GM23248 (cell line): ENCODE measurements at regions not wholly inside any gene's neighbourhood (a gene's known extent, or its start where the extent isn't known, plus 50 kb on each side); places are given as distances from the start of the nearest gene placed in this dataset.

Experiments used
- DNase-seq: peaks from one replicate; pipeline ENCODE4 v3.0.0-alpha.2; 2015
- H2AFZ ChIP-seq: fragments of 200-600 bp; sonication (generic); 2 replicates; pipeline ENCODE4 v1.6.1; 2016; ENCODE audit warnings: antibody characterized with exemption
- H3F3A ChIP-seq: fragments of 200-600 bp; sonication (generic); 2 replicates; pipeline ENCODE4 v1.6.1; 2016; ENCODE audit warnings: mild to moderate bottlenecking, antibody characterized with exemption, mixed run types; ENCODE audit not compliant: insufficient read depth
- H3K27ac ChIP-seq: fragments of 200-600 bp; sonication (generic); 2 replicates; pipeline ENCODE4 v1.5.1; 2016; ENCODE audit warnings: mild to moderate bottlenecking
- H3K27me3 ChIP-seq: fragments of 200-600 bp; sonication (generic); replicated peaks from 2 replicates; pipeline ENCODE4 v1.6.1; 2016; ENCODE audit warnings: mild to moderate bottlenecking; ENCODE audit not compliant: insufficient read depth
- H3K36me3 ChIP-seq: fragments of 200-600 bp; sonication (generic); 2 replicates; pipeline ENCODE4 v1.6.1; 2016; ENCODE audit warnings: low read depth, mild to moderate bottlenecking
- H3K4me1 ChIP-seq: fragments of 200-600 bp; sonication (generic); 2 replicates; pipeline ENCODE4 v1.6.1; 2016; ENCODE audit warnings: mild to moderate bottlenecking; ENCODE audit not compliant: insufficient read depth
- H3K4me2 ChIP-seq: fragments of 200-600 bp; sonication (generic); one replicate; pipeline ENCODE4 v1.6.1; 2016; ENCODE audit warnings: mild to moderate bottlenecking; ENCODE audit not compliant: unreplicated experiment
- H3K4me3 ChIP-seq: fragments of 200-600 bp; sonication (generic); 2 replicates; pipeline ENCODE4 v1.5.1; 2016; ENCODE audit warnings: mild to moderate bottlenecking
- H3K79me2 ChIP-seq: fragments of 200-600 bp; sonication (generic); 2 replicates; pipeline ENCODE4 v1.6.1; 2016; ENCODE audit warnings: mild to moderate bottlenecking; ENCODE audit not compliant: insufficient read depth
- H3K9ac ChIP-seq: fragments of 200-600 bp; sonication (generic); 2 replicates; pipeline ENCODE4 v1.6.1; 2016; ENCODE audit warnings: mild to moderate bottlenecking
- H3K9me2 ChIP-seq: fragments of 200-600 bp; sonication (generic); 2 replicates; pipeline ENCODE4 v1.6.1; 2016; ENCODE audit warnings: mixed run types, mild to moderate bottlenecking, moderate library complexity; ENCODE audit not compliant: insufficient read depth
- H3K9me3 ChIP-seq: fragments of 200-600 bp; sonication (generic); one replicate; pipeline ENCODE4 v1.6.1; 2017; ENCODE audit warnings: low read depth
- H4K20me1 ChIP-seq: fragments of 200-600 bp; sonication (generic); 2 replicates; pipeline ENCODE4 v1.6.0; 2016; ENCODE audit not compliant: insufficient read depth
- EZH2 ChIP-seq: fragments of 200-600 bp; sonication (generic); IDR thresholded peaks from 2 replicates; pipeline ENCODE4 v1.6.1; 2018; ENCODE audit warnings: antibody characterized with exemption, mild to moderate bottlenecking; ENCODE audit not compliant: insufficient read depth, poor library complexity, severe bottlenecking
- EZH2phosphoT487 ChIP-seq: fragments of 200-600 bp; sonication (generic); IDR thresholded peaks from 2 replicates; pipeline ENCODE4 v1.6.1; 2018; ENCODE audit warnings: antibody characterized with exemption, moderate library complexity, mild to moderate bottlenecking, low read depth; ENCODE audit not compliant: insufficient read depth
- WGBS, 2 experiments: methylation state at CpG; one replicate each; pipeline ENCODE4 v1.1.6; 2015 to 2017; ENCODE audit warnings: low lambda C conversion rate in 2 of 2, low coverage in 1 of 2; ENCODE audit errors: missing lambda C conversion rate in 2 of 2; 5-methylcytosine and 5-hydroxymethylcytosine counted together
- in situ Hi-C: fragments of 300-500 bp; cut with MboI; formaldehyde crosslinking; loops from 2 replicates; pipeline ENCODE4 v1.15.0; 2020

DNA sequence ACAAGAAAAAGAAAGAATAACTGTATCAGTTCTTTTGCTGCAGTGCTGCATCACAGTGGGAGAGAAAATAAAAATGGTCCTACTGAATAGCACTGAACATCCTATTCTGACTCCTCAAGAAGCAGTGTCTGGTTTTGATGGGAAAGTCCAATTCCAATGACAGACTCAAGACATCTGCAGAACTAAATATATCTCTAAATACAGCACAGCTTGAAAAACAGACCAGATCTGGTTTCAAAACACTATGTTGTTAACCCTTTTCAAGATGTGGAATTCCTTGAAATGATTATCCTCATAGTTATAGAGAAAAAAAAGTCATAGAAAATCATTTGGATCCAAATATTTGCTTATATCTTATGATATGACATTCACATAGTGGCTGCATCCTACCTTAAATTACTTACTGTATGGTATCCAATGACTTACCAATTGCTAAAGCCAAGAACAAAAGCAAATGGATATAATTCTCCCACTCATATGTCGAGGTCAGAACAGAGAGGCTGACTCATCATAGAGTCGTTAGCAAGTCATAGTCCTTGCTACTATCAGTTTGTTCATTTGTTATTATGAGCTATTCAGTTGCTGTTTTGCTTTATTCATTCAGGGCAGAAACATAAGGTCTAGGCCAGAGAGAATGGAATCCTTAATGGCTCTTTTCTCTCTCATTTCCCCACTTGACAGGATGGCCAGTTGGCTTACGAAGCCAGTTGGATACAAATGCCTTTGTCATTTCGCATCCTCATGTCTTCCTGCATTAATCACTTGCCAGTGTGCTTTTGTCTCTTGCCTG, 62.5 kb upstream of the ACVR2A start:
- in situ Hi-C loops, result no loop called here
- no peaks in the 10 kb centered on the region; the same call in 1 of the 2 replicates for H3K27me3 ChIP-seq
- H3K4me2 ChIP-seq, result peak overlapping the region; percentile 24
- H2AFZ ChIP-seq, result 0 out of 2 replicates have a peak overlapping the region, but pooled peaks have one; percentile 3
- no peaks in the 10 kb centered on the region for H3K9me3 ChIP-seq
- H3K36me3 ChIP-seq, result no peaks in the 10 kb centered on the region
- H3K4me1 ChIP-seq, result peaks cover 15% of the 10 kb centered on the region
- peaks cover 20% of the 10 kb centered on the region for H3F3A ChIP-seq
- TF ChIP-seq EZH2 (no peak), EZH2phosphoT487 (no peak)
- H3K27ac ChIP-seq, result peak overlapping the region; percentile 45
- 22 to 24% methylated on average over 4 of the region's 4 CpGs for WGBS, 2 experiments
- H4K20me1 ChIP-seq, result no peaks in the 10 kb centered on the region
- peak; percentile 84 for DNase-seq
- no peak overlapping the region for H3K4me3 ChIP-seq
- no peaks in the 10 kb centered on the region for H3K79me2 ChIP-seq
- H3K9ac ChIP-seq, result no peak overlapping the region
- no peaks in the 10 kb centered on the region for H3K9me2 ChIP-seq

DNA sequence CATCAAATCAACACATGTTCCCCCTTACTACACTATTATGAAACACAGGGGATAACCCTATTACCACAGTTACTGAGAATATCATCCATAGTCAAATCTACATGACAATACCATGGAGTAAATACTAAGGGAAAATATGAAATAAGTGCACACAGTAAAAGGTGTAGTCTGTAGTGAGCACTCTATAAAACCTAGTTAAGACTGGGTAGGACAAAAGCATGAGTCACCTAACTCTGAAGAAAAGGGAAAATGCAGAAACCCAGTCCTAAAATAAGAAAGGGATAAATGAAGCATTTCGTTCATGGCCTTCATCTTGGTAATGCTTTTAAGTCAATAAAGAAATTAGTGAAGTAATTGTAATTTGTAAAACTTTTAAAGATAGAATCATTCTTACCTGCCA, 65.4 kb upstream of the ACVR2A start:
- WGBS, 2 experiments, result 84 to 92% methylated on average over 1 of the region's 1 CpG
- peaks cover 15% of the 10 kb centered on the region for H3K4me1 ChIP-seq
- in situ Hi-C loops, result no loop called here

DNA sequence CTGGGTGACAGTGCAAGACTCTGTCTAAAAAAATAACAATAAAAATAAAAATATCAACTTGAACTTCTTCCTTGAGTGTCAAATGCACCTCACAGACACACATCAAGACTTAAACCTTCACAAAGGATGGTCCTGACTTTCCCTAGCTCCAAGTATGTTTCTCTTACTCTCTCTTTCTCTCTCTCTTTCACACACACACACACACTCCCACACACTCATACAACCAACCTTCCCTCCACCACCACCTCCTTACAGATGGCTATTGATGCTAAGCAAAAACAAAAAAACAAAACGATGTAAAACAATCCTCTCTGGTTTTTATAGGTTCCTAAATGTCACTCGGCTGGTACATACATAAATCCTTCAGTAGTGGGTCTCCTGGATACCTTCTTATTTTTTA, 67.4 kb upstream of the ACVR2A start:
- H3K79me2 ChIP-seq, result no peaks in the 10 kb centered on the region
- H4K20me1 ChIP-seq, result no peaks in the 10 kb centered on the region
- H3K9me3 ChIP-seq, result no peaks in the 10 kb centered on the region
- DNase-seq, result no peak
- peaks cover 5% of the 10 kb centered on the region; the same call in 1 of the 2 replicates for H3K4me1 ChIP-seq
- TF ChIP-seq EZH2 (no peak), EZH2phosphoT487 (no peak)
- H3F3A ChIP-seq, result peaks cover 8% of the 10 kb centered on the region
- H3K9ac ChIP-seq, result no peak overlapping the region
- no peak overlapping the region for H3K4me2 ChIP-seq
- 34 to 35% methylated on average over 2 of the region's 2 CpGs for WGBS, 2 experiments
- H3K9me2 ChIP-seq, result no peaks in the 10 kb centered on the region
- H2AFZ ChIP-seq, result no peak overlapping the region
- H3K27ac ChIP-seq, result no peak overlapping the region
- peaks cover 6% of the 10 kb centered on the region; the same call in 1 of the 2 replicates for H3K27me3 ChIP-seq
- no peaks in the 10 kb centered on the region for H3K36me3 ChIP-seq
- no peak overlapping the region for H3K4me3 ChIP-seq
- in situ Hi-C loops, result no loop called here

More for the DNA sequence above, 65.4 kb upstream of the ACVR2A start:
- no peaks in the 10 kb centered on the region for H3K36me3 ChIP-seq
- DNase-seq, result no peak
- H3K9me3 ChIP-seq, result no peaks in the 10 kb centered on the region
- H3K4me3 ChIP-seq, result no peak overlapping the region
- no peaks in the 10 kb centered on the region for H4K20me1 ChIP-seq
- H3K9ac ChIP-seq, result no peak overlapping the region
- no peak overlapping the region for H3K27ac ChIP-seq
- H3F3A ChIP-seq, result peaks cover 20% of the 10 kb centered on the region
- no peak overlapping the region for H3K4me2 ChIP-seq
- H3K9me2 ChIP-seq, result no peaks in the 10 kb centered on the region
- peaks cover 6% of the 10 kb centered on the region; the same call in 1 of the 2 replicates for H3K27me3 ChIP-seq
- TF ChIP-seq EZH2, result no peak
- no peak for TF ChIP-seq EZH2phosphoT487
- no peaks in the 10 kb centered on the region for H3K79me2 ChIP-seq
- H2AFZ ChIP-seq, result no peak overlapping the region

DNA sequence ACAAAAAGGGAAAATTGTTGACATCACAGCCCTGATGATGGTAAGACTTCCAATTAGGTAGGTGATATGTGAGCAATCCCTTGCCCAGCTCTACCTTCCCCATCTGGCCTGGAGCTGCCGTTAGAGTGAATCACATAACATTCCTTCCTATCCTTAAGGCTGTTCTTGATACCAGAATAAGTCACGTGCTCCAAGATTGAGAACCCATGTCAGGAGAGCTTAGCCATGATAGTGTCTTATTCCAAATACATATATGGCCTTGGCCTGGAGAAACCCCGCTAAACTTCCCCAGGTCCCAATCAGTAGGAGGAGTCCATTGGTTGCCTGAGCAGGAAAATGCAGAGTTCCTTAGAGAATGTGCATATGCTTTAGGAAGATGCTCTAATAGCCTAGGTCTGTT, 70.0 kb upstream of the ACVR2A start:
- no peaks in the 10 kb centered on the region for H3K9me2 ChIP-seq
- no peak overlapping the region for H2AFZ ChIP-seq
- H3F3A ChIP-seq, result no peaks in the 10 kb centered on the region
- H3K4me3 ChIP-seq, result no peak overlapping the region
- H3K9ac ChIP-seq, result no peak overlapping the region
- H3K27me3 ChIP-seq, result peaks cover 6% of the 10 kb centered on the region; the same call in 1 of the 2 replicates
- 68 to 87% methylated on average over 3 of the region's 3 CpGs for WGBS, 2 experiments
- H4K20me1 ChIP-seq, result no peaks in the 10 kb centered on the region
- no peaks in the 10 kb centered on the region for H3K4me1 ChIP-seq
- no peaks in the 10 kb centered on the region for H3K36me3 ChIP-seq
- DNase-seq, result no peak
- TF ChIP-seq EZH2 (no peak), EZH2phosphoT487 (no peak)
- in situ Hi-C loops, result no loop called here
- no peak overlapping the region for H3K4me2 ChIP-seq
- no peak overlapping the region for H3K27ac ChIP-seq
- no peaks in the 10 kb centered on the region for H3K79me2 ChIP-seq
- no peaks in the 10 kb centered on the region for H3K9me3 ChIP-seq
